Activated CD4-positive, alpha-beta memory T cell treated with anti-CD3 and anti-CD28 coated beads for 36 hours (primary cell): ENCODE measurements at regions not wholly inside any gene's neighbourhood (a gene's known extent, or its start where the extent isn't known, plus 50 kb on each side); places are given as distances from the start of the nearest gene placed in this dataset.

ENCODE experiments used
- CTCF ChIA-PET: fragments of 350-600 bp; sonication (Branson Sonifier 250); formaldehyde crosslinking; loops from one replicate; lab custom pipeline; 2021; ENCODE audit warnings: antibody characterized with exemption, inconsistent platforms; lab: Charles Lee
- POLR2A ChIA-PET: fragments of 350-600 bp; sonication (Branson Sonifier 250); formaldehyde crosslinking; loops from one replicate; lab custom pipeline; 2021; ENCODE audit warnings: antibody characterized with exemption; lab: Charles Lee
- DNase-seq: peaks from one replicate; pipeline ENCODE4 v3.0.0-alpha.2; 2020
- H3K27ac Mint-ChIP-seq: one replicate; pipeline ENCODE4 v1.8.0; 2021; ENCODE audit warnings: mixed read lengths
- H3K27me3 Mint-ChIP-seq: one replicate; pipeline ENCODE4 v1.8.0; 2021; ENCODE audit warnings: mixed read lengths
- H3K36me3 Mint-ChIP-seq: one replicate; pipeline ENCODE4 v1.8.0; 2021; ENCODE audit warnings: mixed read lengths
- H3K4me1 Mint-ChIP-seq: one replicate; pipeline ENCODE4 v1.8.0; 2021; ENCODE audit warnings: low read depth, mixed read lengths
- H3K4me3 Mint-ChIP-seq: one replicate; pipeline ENCODE4 v1.8.0; 2021; ENCODE audit warnings: mild to moderate bottlenecking, mixed read lengths
- H3K9me3 Mint-ChIP-seq: one replicate; pipeline ENCODE4 v1.8.0; 2021; ENCODE audit warnings: mixed read lengths
- intact Hi-C: fragments of 100-400 bp; cut with micrococcal nuclease; formaldehyde crosslinking; loops from one replicate; pipeline ENCODE4 v1.15.1; 2023

- Mint-ChIP-seq H3K4me3 (no peak overlapping the region), H3K9me3 (peaks cover 2% of the 10 kb centered on the region), H3K27me3 (no peaks in the 10 kb centered on the region), H3K4me1 (peaks cover 2% of the 10 kb centered on the region), H3K27ac (no peak overlapping the region), H3K36me3 (no peaks in the 10 kb centered on the region)
- POLR2A ChIA-PET: no interaction called here
- intact Hi-C loops: no loop called here
- CTCF ChIA-PET: no interaction called here
- DNase-seq: no peak
Observed at GRCh38 chr9:7869340-7869739, 69.8 kb upstream of the DMAC1 start.

- no peaks in the 10 kb centered on the region for H3K36me3 Mint-ChIP-seq
- DNase-seq: no peak
- no peak overlapping the region for H3K27ac Mint-ChIP-seq
- no peaks in the 10 kb centered on the region for H3K4me1 Mint-ChIP-seq
- H3K27me3 Mint-ChIP-seq: no peaks in the 10 kb centered on the region
- POLR2A ChIA-PET: no interaction called here
- no peaks in the 10 kb centered on the region for H3K9me3 Mint-ChIP-seq
- intact Hi-C loops: no loop called here
- CTCF ChIA-PET: no interaction called here
- no peak overlapping the region for H3K4me3 Mint-ChIP-seq
Observed at GRCh38 chr9:7862170-7862569, 62.6 kb upstream of the DMAC1 start.

GRCh38 chr9:7861086-7861485 lies 61.5 kb upstream of the DMAC1 start:
- CTCF ChIA-PET: no interaction called here
- no peaks in the 10 kb centered on the region for H3K9me3 Mint-ChIP-seq

GRCh38 chr9:7860335-7860709 lies 60.7 kb upstream of the DMAC1 start:
- Mint-ChIP-seq H3K4me1 (no peaks in the 10 kb centered on the region), H3K4me3 (no peak overlapping the region), H3K36me3 (no peaks in the 10 kb centered on the region), H3K9me3 (no peaks in the 10 kb centered on the region), H3K27ac (no peak overlapping the region), H3K27me3 (no peaks in the 10 kb centered on the region)
- ChIA-PET POLR2A (no interaction called here), CTCF (no interaction called here)
- no peak for DNase-seq
- intact Hi-C loops: no loop called here

More at GRCh38 chr9:7861086-7861485, 61.5 kb upstream of the DMAC1 start:
- Mint-ChIP-seq H3K27me3 (no peaks in the 10 kb centered on the region), H3K27ac (no peak overlapping the region), H3K36me3 (no peaks in the 10 kb centered on the region), H3K4me3 (no peak overlapping the region), H3K4me1 (no peaks in the 10 kb centered on the region)
- POLR2A ChIA-PET: no interaction called here
- no peak for DNase-seq
- intact Hi-C loops: no loop called here

- ChIA-PET POLR2A (no interaction called here), CTCF (no interaction called here)
- Mint-ChIP-seq H3K36me3 (no peaks in the 10 kb centered on the region), H3K4me1 (no peaks in the 10 kb centered on the region), H3K27me3 (no peaks in the 10 kb centered on the region), H3K27ac (no peak overlapping the region), H3K4me3 (no peak overlapping the region), H3K9me3 (no peaks in the 10 kb centered on the region)
- intact Hi-C loops: no loop called here
- DNase-seq: no peak
Observed at GRCh38 chr9:7859701-7860334, 60.2 kb upstream of the DMAC1 start.

GRCh38 chr9:7858166-7858565 lies 58.6 kb upstream of the DMAC1 start:
- no peak for DNase-seq
- Mint-ChIP-seq H3K36me3 (no peaks in the 10 kb centered on the region), H3K27me3 (no peaks in the 10 kb centered on the region), H3K4me3 (no peak overlapping the region), H3K27ac (no peak overlapping the region), H3K9me3 (no peaks in the 10 kb centered on the region), H3K4me1 (no peaks in the 10 kb centered on the region)
- intact Hi-C loops: no loop called here
- POLR2A ChIA-PET: no interaction called here
- CTCF ChIA-PET: no interaction called here

GRCh38 chr9:7854763-7855162 lies 55.2 kb upstream of the DMAC1 start:
- intact Hi-C loops: no loop called here
- CTCF ChIA-PET: no interaction called here
- no peaks in the 10 kb centered on the region for H3K4me1 Mint-ChIP-seq
- no peaks in the 10 kb centered on the region for H3K9me3 Mint-ChIP-seq
- no peak overlapping the region for H3K27ac Mint-ChIP-seq
- H3K4me3 Mint-ChIP-seq: no peak overlapping the region
- no peak for DNase-seq
- H3K27me3 Mint-ChIP-seq: no peaks in the 10 kb centered on the region
- POLR2A ChIA-PET: no interaction called here
- no peaks in the 10 kb centered on the region for H3K36me3 Mint-ChIP-seq
